H1 (cell line): ENCODE measurements at regions not wholly inside any gene's neighbourhood (a gene's known extent, or its start where the extent isn't known, plus 50 kb on each side); places are given as distances from the start of the nearest gene placed in this dataset.

ENCODE experiments used
- CTCF ChIA-PET: fragments of 300-600 bp; sonication (Branson Sonifier 250); formaldehyde crosslinking; loops from one replicate; lab custom pipeline; 2021; ENCODE audit not compliant: partially characterized antibody; lab: Charles Lee
- POLR2A ChIA-PET: fragments of 300-600 bp; sonication (Branson Sonifier 250); formaldehyde crosslinking; loops from one replicate; lab custom pipeline; 2021; ENCODE audit warnings: inconsistent platforms; ENCODE audit not compliant: partially characterized antibody; lab: Charles Lee
- DNase-seq, 2 experiments: peaks; one replicate each; pipeline versions ENCODE4 v3.0.0 to v3.0.0-alpha.2; 2010 to 2022; ENCODE audit warnings: low spot score in 2 of 2, low read depth in 1 of 2, mixed read lengths in 1 of 2
- FAIRE-seq: peaks from 2 replicates; lab custom pipeline; 2011; peaks lifted over from hg19 to GRCh38; lab: Jason Lieb, UNC
- H2AFZ ChIP-seq: 2 replicates; pipeline ENCODE4 v1.8.1; 2012; ENCODE audit warnings: low read length, inconsistent platforms
- H2AK5ac ChIP-seq: 2 replicates; pipeline ENCODE4 v1.6.1; 2013; ENCODE audit warnings: low read depth, low read length
- H2BK120ac ChIP-seq: replicated peaks from 2 replicates; pipeline ENCODE3; 2013; ENCODE audit warnings: low read depth, low read length, inconsistent platforms
- H2BK12ac ChIP-seq: 2 replicates; pipeline ENCODE4 v1.6.1; 2013; ENCODE audit warnings: low read depth, low read length
- H2BK15ac ChIP-seq: 2 replicates; pipeline ENCODE4 v1.6.1; 2013; ENCODE audit warnings: low read length
- H2BK20ac ChIP-seq: 2 replicates; pipeline ENCODE4 v1.6.1; 2013; ENCODE audit warnings: low read length
- H2BK5ac ChIP-seq: 2 replicates; pipeline ENCODE4 v1.6.1; 2013; ENCODE audit warnings: low read depth, low read length
- H3K14ac ChIP-seq: 2 replicates; pipeline ENCODE4 v1.6.1; 2013; ENCODE audit warnings: inconsistent platforms; ENCODE audit not compliant: insufficient read length
- H3K18ac ChIP-seq: 2 replicates; pipeline ENCODE4 v1.6.1; 2013; ENCODE audit warnings: low read length; ENCODE audit errors: extremely low read depth
- H3K23ac ChIP-seq: 2 replicates; pipeline ENCODE4 v1.6.1; 2013; ENCODE audit warnings: inconsistent platforms; ENCODE audit not compliant: insufficient read length
- H3K23me2 ChIP-seq: 2 replicates; pipeline ENCODE4 v1.6.1; 2013; ENCODE audit warnings: low read depth, low read length
- H3K27ac ChIP-seq: 2 replicates; pipeline ENCODE4 v1.6.1; 2011; ENCODE audit warnings: low read depth, low read length, inconsistent platforms
- H3K27me3 ChIP-seq, 4 experiments: replicated peaks in 1 of 4; 1 replicate in 1 of 4; 2 replicates in 3 of 4; pipeline versions ENCODE4 v1.6.1 to v1.8.1; 2011 to 2013; ENCODE audit warnings: low read length in 3 of 4, mild to moderate bottlenecking in 3 of 4, inconsistent platforms in 2 of 4, mixed read lengths in 2 of 4, moderate library complexity in 1 of 4; ENCODE audit not compliant: control insufficient read depth in 3 of 4, insufficient read depth in 3 of 4; ENCODE audit errors: extremely low read depth in 1 of 4
- H3K36me3 ChIP-seq, 4 experiments: 2 replicates each; pipeline versions ENCODE4 v1.6.1 to v1.8.1; 2011 to 2013; ENCODE audit warnings: mild to moderate bottlenecking in 4 of 4, low read length in 3 of 4, moderate library complexity in 2 of 4, control low read depth in 1 of 4, inconsistent platforms in 1 of 4; ENCODE audit not compliant: insufficient read depth in 4 of 4, control insufficient read depth in 2 of 4
- H3K4ac ChIP-seq: replicated peaks from 2 replicates; pipeline ENCODE3; 2013; ENCODE audit warnings: low read length, low read depth, mixed read lengths, inconsistent platforms; ENCODE audit not compliant: insufficient read length
- H3K4me1 ChIP-seq, 4 experiments: replicated peaks in 1 of 4; 1 replicate in 1 of 4; 2 replicates in 3 of 4; pipeline versions ENCODE4 v1.6.1 to v1.8.1; 2011 to 2013; ENCODE audit warnings: low read length in 3 of 4, inconsistent platforms in 2 of 4, mixed read lengths in 1 of 4; ENCODE audit not compliant: insufficient read depth in 4 of 4, control insufficient read depth in 3 of 4
- H3K4me2 ChIP-seq, 2 experiments: 2 replicates each; pipeline versions ENCODE4 v1.6.1 to v1.8.1; 2011 to 2013; ENCODE audit warnings: low read depth in 2 of 2, low read length in 2 of 2, control low read depth in 1 of 2, inconsistent platforms in 1 of 2, mild to moderate bottlenecking in 1 of 2; ENCODE audit not compliant: insufficient read depth in 1 of 2
- H3K4me3 ChIP-seq, 4 experiments: fragments of 200-600, 300-600 bp in 1 of 4; sonication (generic), shearing (Covaris generic), sonication (Bioruptor Twin) in 1 of 4; 2 replicates each; pipeline versions ENCODE4 v1.5.1 to v1.8.1; 2011 to 2016; ENCODE audit warnings: low read length in 4 of 4, low read depth in 3 of 4, control low read depth in 2 of 4, inconsistent platforms in 2 of 4, mild to moderate bottlenecking in 2 of 4, mixed read lengths in 1 of 4, moderate library complexity in 1 of 4; ENCODE audit not compliant: insufficient read depth in 2 of 4; ENCODE audit errors: extremely low read depth in 1 of 4
- H3K56ac ChIP-seq: replicated peaks from 2 replicates; pipeline ENCODE3; 2013; ENCODE audit warnings: low read depth, mild to moderate bottlenecking, mixed read lengths, low read length, inconsistent platforms; ENCODE audit not compliant: insufficient read length
- H3K79me1 ChIP-seq: 2 replicates; pipeline ENCODE4 v1.6.1; 2013; ENCODE audit warnings: low read depth, low read length, control low read depth
- H3K79me2 ChIP-seq, 2 experiments: 2 replicates each; pipeline versions ENCODE4 v1.6.1 to v1.8.1; 2012 to 2013; ENCODE audit warnings: low read length in 2 of 2, mild to moderate bottlenecking in 2 of 2, inconsistent platforms in 1 of 2; ENCODE audit not compliant: insufficient read depth in 2 of 2, control insufficient read depth in 1 of 2
- H3K9ac ChIP-seq, 4 experiments: replicated peaks in 1 of 4; 1 replicate in 1 of 4; 2 replicates in 3 of 4; pipeline versions ENCODE4 v1.6.1 to v1.8.1; 2011 to 2013; ENCODE audit warnings: low read depth in 3 of 4, low read length in 3 of 4, control low read depth in 2 of 4, mild to moderate bottlenecking in 2 of 4, moderate library complexity in 2 of 4, inconsistent platforms in 1 of 4; ENCODE audit errors: extremely low read depth in 1 of 4
- H3K9me3 ChIP-seq, 2 experiments: 2 replicates each; pipeline versions ENCODE4 v1.6.1 to v1.8.1; 2012 to 2013; ENCODE audit warnings: mild to moderate bottlenecking in 2 of 2, moderate library complexity in 2 of 2, control low read depth in 1 of 2, inconsistent platforms in 1 of 2, low read depth in 1 of 2, low read length in 1 of 2, mixed read lengths in 1 of 2; ENCODE audit not compliant: insufficient read depth in 2 of 2
- H4K20me1 ChIP-seq, 2 experiments: replicated peaks in 1 of 2; 2 replicates each; pipeline versions ENCODE3 to v1.8.1; 2011 to 2013; ENCODE audit warnings: inconsistent platforms in 2 of 2, low read length in 2 of 2, mild to moderate bottlenecking in 1 of 2; ENCODE audit not compliant: insufficient read depth in 2 of 2, control insufficient read depth in 1 of 2
- H4K5ac ChIP-seq: 2 replicates; pipeline ENCODE4 v1.6.1; 2013; ENCODE audit warnings: low read length, low read depth, mixed read lengths, inconsistent platforms; ENCODE audit not compliant: insufficient read length
- H4K8ac ChIP-seq: 2 replicates; pipeline ENCODE4 v1.8.0; 2013; ENCODE audit warnings: mild to moderate bottlenecking, moderate library complexity, low read length, inconsistent platforms; ENCODE audit not compliant: insufficient read depth; ENCODE audit errors: extremely low read depth
- H4K91ac ChIP-seq: replicated peaks from 2 replicates; pipeline ENCODE3; 2013; ENCODE audit warnings: low read length, mixed read lengths, inconsistent platforms; ENCODE audit not compliant: insufficient read length
- BCL11A ChIP-seq, 2 experiments: IDR thresholded peaks; one replicate each; pipeline ENCODE4 v1.6.1; 2011; ENCODE audit warnings: low read depth in 2 of 2, low read length in 2 of 2, mild to moderate bottlenecking in 2 of 2
- EP300 ChIP-seq, 2 experiments: IDR thresholded peaks; 1 replicate in 1 of 2; 2 replicates in 1 of 2; pipeline ENCODE4 v1.6.1; 2011 to 2012; ENCODE audit warnings: low read depth in 2 of 2, low read length in 2 of 2, mild to moderate bottlenecking in 2 of 2, borderline replicate concordance in 1 of 2, inconsistent platforms in 1 of 2, moderate library complexity in 1 of 2
- JUN ChIP-seq: IDR thresholded peaks from 2 replicates; pipeline ENCODE4 v1.6.1; 2011; ENCODE audit warnings: low read depth, mild to moderate bottlenecking, improper control_type of control experiment, low read length
- KDM4A ChIP-seq: IDR thresholded peaks from one replicate; pipeline ENCODE4 v1.7.1; 2012; ENCODE audit warnings: low read depth, mild to moderate bottlenecking, moderate library complexity, low read length, inconsistent platforms; ENCODE audit not compliant: severe bottlenecking
- MAFK ChIP-seq: IDR thresholded peaks from 2 replicates; pipeline ENCODE4 v1.6.1; 2012; ENCODE audit warnings: low read depth, mild to moderate bottlenecking, improper control_type of control experiment, low read length
- RAD21 ChIP-seq, 2 experiments: IDR thresholded peaks in 1 of 2; conservative IDR thresholded peaks in 1 of 2; 2 replicates each; pipeline ENCODE4 v1.6.1; 2011; ENCODE audit warnings: low read depth in 2 of 2, low read length in 2 of 2, improper control_type of control experiment in 1 of 2, inconsistent platforms in 1 of 2, mild to moderate bottlenecking in 1 of 2, moderate library complexity in 1 of 2
- TEAD4 ChIP-seq: IDR thresholded peaks from 2 replicates; pipeline ENCODE4 v1.6.1; 2012; ENCODE audit warnings: low read depth, low read length, inconsistent platforms, mixed read lengths
- WGBS, 2 experiments: shearing (Covaris generic) in 1 of 2; methylation state at CpG; one replicate each; pipeline versions ENCODE4 v1.1.6 to v1.1.7; 2013 to 2015; ENCODE audit warnings: low lambda C conversion rate in 2 of 2, mixed read lengths in 2 of 2, inconsistent platforms in 1 of 2, low coverage in 1 of 2, missing lambda C conversion rate in 1 of 2; ENCODE audit not compliant: insufficient replicate concordance in 2 of 2, insufficient coverage in 1 of 2, insufficient read length in 1 of 2; ENCODE audit errors: extremely low coverage in 1 of 2, missing lambda C conversion rate in 1 of 2; 5-methylcytosine and 5-hydroxymethylcytosine counted together

DNA sequence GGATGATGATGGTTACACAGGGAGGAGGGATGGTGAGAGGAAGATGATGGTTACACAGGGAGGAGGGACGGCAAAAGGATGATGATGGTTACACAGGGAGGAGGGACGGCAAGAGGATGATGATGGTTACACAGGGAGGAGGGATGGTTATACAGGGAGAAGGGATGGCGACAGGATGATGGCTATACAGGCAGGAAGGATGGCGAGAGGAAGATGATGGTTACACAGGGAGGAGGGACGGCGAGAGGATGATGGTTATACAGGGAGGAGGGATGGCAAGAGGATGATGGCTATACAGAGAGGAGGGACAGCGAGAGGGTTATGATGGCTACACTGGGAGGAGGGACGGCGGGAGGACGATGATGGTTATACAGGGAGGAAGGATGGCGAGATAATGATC is 64.1 kb upstream of the FCN1 start:
- ChIA-PET POLR2A (no interaction called here), CTCF (interaction anchor here (0.9 to 5.4 kb wide), 24 partner anchors 9 to 279 kb away, joined by 3 to 79 read pairs (median 4); no protein-coding TSS in a partner anchor)
- Histone ChIP-seq H3K9ac (no peak overlapping the region), H3K79me1 (no peaks in the 10 kb centered on the region), H2BK20ac (no peak overlapping the region), H3K23me2 (no peaks in the 10 kb centered on the region; the same call in 1 of the 2 replicates), H3K14ac (no peak overlapping the region), H3K79me2 (no peaks in the 10 kb centered on the region), H2BK5ac (no peak overlapping the region), H3K4me1 (peaks cover 0 to 8% (median 6%) of the 10 kb centered on the region in 4 experiments; a peak in 6 of 7 replicates), H3K23ac (no peak overlapping the region), H3K27ac (no peak overlapping the region), H3K4me3 (no peak overlapping the region), H2BK120ac (no peak overlapping the region), H4K8ac (no peak overlapping the region), H3K36me3 (no peaks in the 10 kb centered on the region), H4K91ac (no peak overlapping the region), H2BK15ac (no peak overlapping the region), H3K4ac (no peak overlapping the region), H3K4me2 (no peak overlapping the region), H4K20me1 (no peaks in the 10 kb centered on the region), H3K27me3 (no peaks in the 10 kb centered on the region), H3K56ac (no peak overlapping the region), H4K5ac (no peak overlapping the region), H2AFZ (no peak overlapping the region), H3K9me3 (no peaks in the 10 kb centered on the region), H3K18ac (no peak overlapping the region), H2BK12ac (0 out of 2 replicates have a peak overlapping the region, but pooled peaks have one; percentile 68), H2AK5ac (0 out of 2 replicates have a peak overlapping the region, but pooled peaks have one; percentile 82)
- 90 to 100% methylated on average over 2 to 11 of the region's 11 CpGs for WGBS, 2 experiments
- no peak for DNase-seq
- no peak for FAIRE-seq
- TF ChIP-seq TEAD4 (no peak), MAFK (no peak), BCL11A (IDR thresholded peaks at IDR 0.05; ENCODE audit: low read depth in 2 of 2, low read length in 2 of 2) (no peak), KDM4A (no peak), RAD21 (IDR thresholded peaks at IDR 0.05 in 1 of 2, conservative IDR thresholded peaks at IDR 0.05 in 1 of 2; ENCODE audit: low read depth in 2 of 2, low read length in 2 of 2) (no peak), EP300 (IDR thresholded peaks at IDR 0.05; ENCODE audit: borderline replicate concordance in 1 of 2, low read depth in 2 of 2, low read length in 2 of 2) (no peak), JUN (no peak)
